ENCODE measurements at regions not wholly inside any gene's neighbourhood (a gene's known extent, or its start where the extent isn't known, plus 50 kb on each side); places are given as distances from the start of the nearest gene placed in this dataset.

GRCh38 chr3:42032693-42033349 lies 58.3 kb upstream of the TRAK1 start:
- Histone ChIP-seq H3K4me2 (ENCODE audit: low read length) (no peak overlapping the region), H3K27ac (ENCODE audit: low read depth, low read length, poor library complexity, severe bottlenecking) (no peak overlapping the region), H3K4me3 (ENCODE audit: low read depth, low read length, poor library complexity, severe bottlenecking) (no peak overlapping the region), H3K36me3 (ENCODE audit: insufficient read depth, low read length) (peaks cover 60% of the 10 kb centered on the region), H3K9me2 (ENCODE audit: insufficient read depth, low read length) (no peaks in the 10 kb centered on the region), H2AFZ (ENCODE audit: low read length) (no peak overlapping the region), H3K9me3 (ENCODE audit: low read length) (no peaks in the 10 kb centered on the region), H3K4me1 (ENCODE audit: insufficient read depth, low read length, poor library complexity, severe bottlenecking) (peaks cover 33% of the 10 kb centered on the region), H4K20me1 (ENCODE audit: insufficient read depth, low read length) (peaks cover 16% of the 10 kb centered on the region; the same call in 1 of the 2 replicates), H3K79me2 (ENCODE audit: insufficient read depth, low read depth, low read length) (peaks cover 97% of the 10 kb centered on the region)
- no peak for TF ChIP-seq EZH2phosphoT487 (IDR thresholded peaks at IDR 0.05; ENCODE audit: borderline replicate concordance, low read depth, low read length)
- no peak for DNase-seq (ENCODE audit: low spot score)
- no TSS peak for BruUV-seq (replicated peaks)
- POLR2A ChIA-PET, result interaction anchor here (0.7 kb wide), 1 partner anchor 166 kb away, joined by 6 read pairs; no protein-coding TSS in a partner anchor
- CTCF ChIA-PET (ENCODE audit: unreplicated experiment), result no interaction called here
- intact Hi-C loops (cut with micrococcal nuclease; ENCODE audit: unreplicated experiment), result no loop called here

DNA sequence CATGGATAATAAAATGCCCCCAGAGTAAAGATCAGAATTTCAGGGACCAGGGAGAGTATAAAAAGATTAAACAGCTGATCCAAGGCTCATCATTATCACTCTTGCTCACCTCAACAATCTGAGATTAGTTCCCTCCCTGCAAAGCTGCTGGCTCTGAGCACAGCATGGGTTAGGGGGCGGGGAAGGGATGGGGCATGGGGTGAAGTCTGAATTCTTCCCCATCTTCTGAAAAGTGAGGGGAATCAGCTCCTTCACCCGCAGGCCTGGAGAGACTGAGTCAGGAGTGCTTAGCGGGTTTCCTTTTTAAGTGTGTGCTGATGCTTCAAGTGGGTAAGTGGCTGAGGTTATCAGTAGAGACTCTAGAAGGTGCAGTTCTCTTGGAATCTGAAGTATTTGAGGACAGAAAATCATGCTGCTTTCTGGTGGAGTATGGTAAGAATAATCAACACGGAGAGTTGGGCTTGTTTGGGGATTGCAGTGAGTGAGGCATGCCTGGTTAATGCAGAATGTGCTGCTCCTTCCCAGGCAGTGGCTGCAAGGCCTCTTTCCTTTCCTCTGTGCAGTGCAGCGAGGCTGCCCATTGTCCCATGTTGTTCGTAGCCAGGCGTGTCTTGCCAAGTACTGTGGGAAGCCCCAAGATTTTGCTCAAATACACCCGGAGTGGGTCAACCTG lies 59.2 kb upstream of the TRAK1 start:
- H2AFZ ChIP-seq (ENCODE audit: low read length), result no peak overlapping the region
- ChIA-PET CTCF (ENCODE audit: unreplicated experiment) (no interaction called here), POLR2A (interaction anchor here (0.7 to 1.0 kb wide), 3 partner anchors 9 to 167 kb away, joined by 4 to 6 read pairs (median 4); no protein-coding TSS in a partner anchor)
- H3K4me3 ChIP-seq (ENCODE audit: low read depth, low read length, poor library complexity, severe bottlenecking), result no peak overlapping the region
- intact Hi-C loops (cut with micrococcal nuclease; ENCODE audit: unreplicated experiment), result no loop called here
- no TSS peak for BruUV-seq (replicated peaks)
- H3K27ac ChIP-seq (ENCODE audit: low read depth, low read length, poor library complexity, severe bottlenecking), result no peak overlapping the region
- H3K9me3 ChIP-seq (ENCODE audit: low read length), result no peaks in the 10 kb centered on the region
- peaks cover 97% of the 10 kb centered on the region for H3K79me2 ChIP-seq (ENCODE audit: insufficient read depth, low read depth, low read length)
- no peaks in the 10 kb centered on the region for H3K9me2 ChIP-seq (ENCODE audit: insufficient read depth, low read length)
- H3K4me2 ChIP-seq (ENCODE audit: low read length), result no peak overlapping the region
- DNase-seq (ENCODE audit: low spot score), result no peak
- TF ChIP-seq, protein P1, sequence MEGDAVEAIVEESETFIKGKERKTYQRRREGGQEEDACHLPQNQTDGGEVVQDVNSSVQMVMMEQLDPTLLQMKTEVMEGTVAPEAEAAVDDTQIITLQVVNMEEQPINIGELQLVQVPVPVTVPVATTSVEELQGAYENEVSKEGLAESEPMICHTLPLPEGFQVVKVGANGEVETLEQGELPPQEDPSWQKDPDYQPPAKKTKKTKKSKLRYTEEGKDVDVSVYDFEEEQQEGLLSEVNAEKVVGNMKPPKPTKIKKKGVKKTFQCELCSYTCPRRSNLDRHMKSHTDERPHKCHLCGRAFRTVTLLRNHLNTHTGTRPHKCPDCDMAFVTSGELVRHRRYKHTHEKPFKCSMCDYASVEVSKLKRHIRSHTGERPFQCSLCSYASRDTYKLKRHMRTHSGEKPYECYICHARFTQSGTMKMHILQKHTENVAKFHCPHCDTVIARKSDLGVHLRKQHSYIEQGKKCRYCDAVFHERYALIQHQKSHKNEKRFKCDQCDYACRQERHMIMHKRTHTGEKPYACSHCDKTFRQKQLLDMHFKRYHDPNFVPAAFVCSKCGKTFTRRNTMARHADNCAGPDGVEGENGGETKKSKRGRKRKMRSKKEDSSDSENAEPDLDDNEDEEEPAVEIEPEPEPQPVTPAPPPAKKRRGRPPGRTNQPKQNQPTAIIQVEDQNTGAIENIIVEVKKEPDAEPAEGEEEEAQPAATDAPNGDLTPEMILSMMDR (conservative IDR thresholded peaks at IDR 0.05; ENCODE audit: low read length), result no peak
- no peak for TF ChIP-seq EZH2phosphoT487 (IDR thresholded peaks at IDR 0.05; ENCODE audit: borderline replicate concordance, low read depth, low read length)
- peaks cover 51% of the 10 kb centered on the region for H3K36me3 ChIP-seq (ENCODE audit: insufficient read depth, low read length)
- 0 out of 2 replicates have a peak, but pooled peaks cover 8% of the 10 kb centered on the region for H4K20me1 ChIP-seq (ENCODE audit: insufficient read depth, low read length)
- peaks cover 24% of the 10 kb centered on the region for H3K4me1 ChIP-seq (ENCODE audit: insufficient read depth, low read length, poor library complexity, severe bottlenecking)

DNA sequence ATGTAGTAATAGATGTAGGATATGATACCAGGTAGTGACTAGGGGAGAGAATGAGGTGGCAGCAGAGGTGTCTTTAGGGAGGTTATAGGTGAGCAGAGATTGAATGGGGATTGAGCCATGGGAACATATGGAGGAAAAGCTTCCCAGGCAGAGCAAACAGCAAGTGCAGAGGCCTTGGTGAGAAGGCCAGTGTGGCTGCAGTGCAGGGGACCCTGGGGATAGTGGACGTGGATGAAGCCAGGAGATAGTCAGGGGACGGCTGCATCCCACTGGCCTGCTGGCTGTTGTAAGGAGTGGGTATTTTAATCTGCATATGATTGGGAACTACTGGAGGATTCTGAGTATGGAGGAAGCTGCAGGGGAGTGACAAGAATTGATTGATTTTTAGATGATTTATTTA lies 62.7 kb upstream of the TRAK1 start:
- Histone ChIP-seq H2AFZ (ENCODE audit: low read length) (no peak overlapping the region), H3K9me3 (ENCODE audit: low read length) (no peaks in the 10 kb centered on the region), H3K36me3 (ENCODE audit: insufficient read depth, low read length) (peaks cover 18% of the 10 kb centered on the region), H3K4me2 (ENCODE audit: low read length) (no peak overlapping the region), H3K9me2 (ENCODE audit: insufficient read depth, low read length) (no peaks in the 10 kb centered on the region), H3K4me1 (ENCODE audit: insufficient read depth, low read length, poor library complexity, severe bottlenecking) (peaks cover 40% of the 10 kb centered on the region), H3K79me2 (ENCODE audit: insufficient read depth, low read depth, low read length) (peaks cover 97% of the 10 kb centered on the region), H4K20me1 (ENCODE audit: insufficient read depth, low read length) (peaks cover 27% of the 10 kb centered on the region), H3K4me3 (ENCODE audit: low read depth, low read length, poor library complexity, severe bottlenecking) (no peak overlapping the region), H3K27ac (ENCODE audit: low read depth, low read length, poor library complexity, severe bottlenecking) (no peak overlapping the region)
- no peak for DNase-seq (ENCODE audit: low spot score)
- CTCF ChIA-PET (ENCODE audit: unreplicated experiment), result no interaction called here
- intact Hi-C loops (cut with micrococcal nuclease; ENCODE audit: unreplicated experiment), result no loop called here
- BruUV-seq (replicated peaks), result no TSS peak
- POLR2A ChIA-PET, result interaction anchor here (0.6 to 4.8 kb wide), 3 partner anchors 12 to 38 kb away, joined by 3 to 30 read pairs (median 9); no protein-coding TSS in a partner anchor
- TF ChIP-seq EZH2phosphoT487 (IDR thresholded peaks at IDR 0.05; ENCODE audit: borderline replicate concordance, low read depth, low read length), result no peak
- TF ChIP-seq, protein P1 (conservative IDR thresholded peaks at IDR 0.05; ENCODE audit: low read length), result no peak
